Hypothalamus (tissue), 51 donors: ENCODE measurements at regions not wholly inside any gene's neighbourhood (a gene's known extent, or its start where the extent isn't known, plus 50 kb on each side); places are given as distances from the start of the nearest gene placed in this dataset.
"Not testable (repeated sequence)": the region's sequence is repeated elsewhere in the genome, so short reads cannot be mapped to it uniquely, and the experiment has no call there.

Experiments
- DNase-seq, 51 donors: peaks; one replicate each; lab custom pipeline; 2025; lab: John Stamatoyannopoulos, UW

DNA sequence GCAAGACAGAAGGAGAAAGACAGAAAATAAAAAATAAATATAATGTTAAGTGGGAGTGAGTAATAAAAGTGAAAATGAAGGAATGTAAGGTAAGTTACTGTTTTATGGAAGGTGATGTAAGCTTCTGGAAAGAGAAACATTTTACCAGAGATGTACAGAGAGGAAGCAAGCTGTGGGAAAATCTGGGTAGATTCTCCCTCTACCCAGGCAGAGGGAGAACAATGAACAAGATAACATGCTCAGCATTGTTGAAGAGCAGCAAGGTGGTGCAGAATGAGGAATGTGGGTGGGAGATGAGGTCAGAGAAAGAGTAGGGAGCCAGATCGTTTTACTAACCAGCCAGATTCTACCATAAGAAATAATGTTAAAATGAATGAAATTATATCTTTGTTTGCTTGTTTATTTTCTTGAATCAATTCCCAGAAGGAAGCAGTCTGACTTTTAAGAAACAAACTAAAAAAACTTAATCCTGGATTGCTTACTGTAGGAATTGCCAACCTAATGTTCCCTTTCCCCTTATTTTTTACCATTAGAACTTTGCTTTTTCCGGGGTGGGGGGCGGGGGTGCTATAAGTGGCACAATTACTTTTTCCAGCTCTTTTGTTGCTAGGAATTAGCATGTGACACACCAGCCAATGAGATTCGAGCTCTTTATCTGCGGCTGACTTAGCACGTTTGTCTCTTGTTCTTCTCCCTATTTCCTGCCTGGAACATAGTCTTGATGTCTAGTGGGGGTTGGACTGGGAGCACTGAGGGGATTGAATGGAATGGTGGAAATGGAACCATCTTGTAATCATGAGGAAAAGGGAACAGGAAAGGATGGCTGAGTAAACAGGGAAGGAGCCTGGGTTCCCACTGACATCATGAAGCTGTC lies 356.7 kb downstream of the TMEM167A start:
- DNase-seq: no peak

- no peak for DNase-seq
Measured at GRCh38 chr5:82719368-82719767, 357.8 kb downstream of the TMEM167A start.

- DNase-seq: no peak
Measured at GRCh38 chr5:82717738-82718137, 359.5 kb downstream of the TMEM167A start.

GRCh38 chr5:82714732-82715131 lies 362.5 kb downstream of the TMEM167A start:
- DNase-seq: not testable (repeated sequence)

GRCh38 chr5:82713811-82714210 lies 363.4 kb downstream of the TMEM167A start:
- no peak for DNase-seq

DNA sequence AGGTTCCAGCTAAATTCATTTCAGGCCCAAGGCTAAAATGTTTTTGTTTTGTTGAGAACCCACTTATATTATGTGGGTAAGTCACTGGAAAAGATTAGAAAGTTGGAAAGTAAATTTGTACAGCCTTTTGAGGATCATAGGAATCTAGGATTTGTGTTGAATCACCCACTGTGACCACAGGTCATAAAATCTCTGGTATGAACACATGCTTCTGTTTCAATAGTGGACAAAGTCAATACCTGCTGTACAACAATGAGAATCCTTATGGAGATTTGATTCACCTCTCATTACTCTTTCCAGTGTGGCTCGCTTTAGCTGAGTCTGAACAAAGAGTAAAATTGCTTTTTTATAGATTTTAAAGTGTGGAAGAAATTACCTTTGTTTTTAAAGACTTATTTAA lies 369.5 kb downstream of the TMEM167A start:
- no peak for DNase-seq

- DNase-seq: no peak
Measured at GRCh38 chr5:82704381-82704780, 372.8 kb downstream of the TMEM167A start.

- DNase-seq: no peak
Measured at GRCh38 chr5:82702046-82702445, 375.1 kb downstream of the TMEM167A start.

DNA sequence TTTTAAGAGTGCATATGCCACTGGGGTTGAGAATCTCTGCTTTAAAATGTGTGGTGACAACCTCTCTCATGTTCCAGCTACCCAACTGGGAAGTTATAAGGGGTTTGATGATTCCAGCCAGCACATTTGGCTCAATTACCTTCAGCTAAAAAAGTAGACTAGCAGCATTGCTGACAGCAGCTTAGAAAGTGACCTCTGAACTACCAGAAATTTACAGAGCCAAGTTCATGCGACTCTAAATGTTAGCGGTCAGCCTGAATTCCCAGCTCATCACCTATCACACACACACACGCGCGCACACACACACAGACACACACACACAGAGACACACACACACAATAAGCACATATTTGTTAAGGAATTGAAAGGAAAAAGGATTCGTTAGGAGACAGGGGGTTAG lies 377.5 kb downstream of the TMEM167A start:
- DNase-seq: no peak

- no peak for DNase-seq
Measured at GRCh38 chr5:82698026-82698425, 379.2 kb downstream of the TMEM167A start.

DNA sequence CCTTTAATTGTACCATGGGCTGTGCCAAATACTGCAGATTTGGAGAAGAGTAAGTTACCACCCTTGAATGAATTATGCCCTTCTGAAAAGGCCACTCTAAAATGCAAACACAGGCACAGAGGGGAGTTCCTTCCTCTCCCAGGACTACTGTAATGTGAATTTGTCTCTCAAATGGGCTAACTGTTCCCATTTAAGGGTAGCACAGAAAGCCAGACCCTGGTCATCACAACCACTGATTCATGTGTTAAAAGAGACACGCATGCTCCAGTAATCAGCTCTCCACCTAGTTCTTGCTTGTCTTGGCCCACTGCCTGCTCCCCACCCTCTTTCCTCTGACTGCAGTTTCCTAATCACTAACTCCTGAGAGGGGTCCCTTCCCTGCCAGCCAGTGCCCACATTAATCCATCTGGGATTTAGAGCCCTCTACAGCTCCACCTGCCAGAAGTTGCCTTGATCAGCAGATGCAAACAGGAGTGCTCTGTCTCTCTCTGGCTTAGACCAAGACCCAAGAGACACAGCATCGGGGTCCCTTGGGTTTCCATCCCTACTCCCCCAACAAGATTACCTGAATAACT lies 382.4 kb downstream of the TMEM167A start:
- no peak for DNase-seq

DNA sequence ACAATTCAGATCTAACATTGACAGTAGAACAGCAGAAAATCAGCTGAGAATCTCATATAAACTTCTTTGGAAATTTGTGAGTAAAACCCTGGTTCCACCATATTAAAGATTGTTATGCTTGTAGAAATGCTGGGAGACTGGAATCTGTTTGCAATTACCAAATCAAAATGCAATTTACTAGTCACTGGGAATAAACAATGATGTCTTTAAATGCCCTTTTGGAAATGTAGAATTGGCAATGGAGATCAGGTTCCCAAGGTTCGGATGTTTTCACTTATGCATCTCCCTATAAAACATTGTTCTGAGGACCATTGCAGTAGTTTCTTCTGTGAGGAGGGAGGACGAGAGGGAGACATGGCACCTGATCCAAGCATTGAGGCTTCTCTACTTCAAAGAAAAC lies 384.4 kb downstream of the TMEM167A start:
- DNase-seq: no peak

DNA sequence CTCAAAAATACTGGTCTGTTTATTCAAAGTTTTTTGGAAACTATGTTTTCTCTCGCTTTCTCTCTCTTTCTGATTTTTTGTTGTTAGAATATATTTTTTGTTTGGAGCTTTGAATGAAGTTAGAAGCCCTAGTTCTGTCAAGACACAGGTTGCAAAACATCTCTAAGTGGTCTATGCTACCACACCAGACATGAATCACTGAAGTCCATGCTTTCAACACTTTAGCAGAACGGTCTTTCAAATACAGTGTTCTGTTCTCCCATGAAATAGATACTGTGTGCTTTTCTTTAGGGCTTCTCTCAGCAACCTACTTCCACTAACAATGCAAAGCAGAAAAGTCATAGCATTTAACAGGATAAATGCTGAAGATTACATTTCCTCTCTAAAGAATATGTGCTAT lies 392.5 kb downstream of the TMEM167A start:
- DNase-seq: no peak

- DNase-seq: no peak
Measured at GRCh38 chr5:82684165-82684564, 393.0 kb downstream of the TMEM167A start.

DNA sequence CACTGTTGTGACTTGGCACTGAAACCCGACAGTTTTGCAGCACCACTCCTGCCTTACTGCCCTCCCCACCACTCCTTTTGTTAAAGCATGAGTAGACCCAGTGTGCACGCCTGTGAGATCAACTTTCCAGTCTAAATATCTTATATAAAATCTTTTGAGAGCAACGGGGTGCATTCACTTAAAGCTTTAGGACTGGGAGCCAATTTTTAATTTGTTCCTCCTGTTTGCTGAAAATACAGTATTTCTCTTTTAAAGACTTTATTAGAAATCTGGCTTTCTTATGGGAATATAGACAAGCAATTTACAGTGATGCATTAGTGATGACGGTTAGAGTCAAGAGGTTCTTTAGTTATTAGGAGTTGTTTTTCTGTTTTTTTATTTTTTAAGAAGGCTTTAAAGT lies 397.5 kb downstream of the TMEM167A start:
- DNase-seq: no peak

GRCh38 chr5:82676661-82677060 lies 398.5 kb upstream of the RPS23 start:
- DNase-seq: no peak

DNA sequence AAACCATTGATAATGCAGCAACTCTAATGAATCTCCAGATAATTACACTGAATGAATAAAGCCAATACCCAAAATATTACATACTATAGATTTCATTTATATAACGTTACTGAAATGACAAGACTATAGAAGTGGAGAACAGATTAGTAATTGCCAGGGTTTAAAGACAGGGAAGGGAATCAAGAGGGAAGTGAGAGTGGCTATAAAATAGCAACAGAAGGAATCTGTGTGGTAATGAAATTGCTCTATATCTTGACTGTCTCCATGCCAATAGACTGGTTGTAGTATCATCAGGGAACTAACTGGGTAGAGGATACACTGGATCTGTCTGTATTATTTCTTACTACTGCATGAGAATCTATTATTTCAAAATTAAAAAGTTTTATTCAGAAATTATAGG lies 396.5 kb upstream of the RPS23 start:
- no peak for DNase-seq

DNA sequence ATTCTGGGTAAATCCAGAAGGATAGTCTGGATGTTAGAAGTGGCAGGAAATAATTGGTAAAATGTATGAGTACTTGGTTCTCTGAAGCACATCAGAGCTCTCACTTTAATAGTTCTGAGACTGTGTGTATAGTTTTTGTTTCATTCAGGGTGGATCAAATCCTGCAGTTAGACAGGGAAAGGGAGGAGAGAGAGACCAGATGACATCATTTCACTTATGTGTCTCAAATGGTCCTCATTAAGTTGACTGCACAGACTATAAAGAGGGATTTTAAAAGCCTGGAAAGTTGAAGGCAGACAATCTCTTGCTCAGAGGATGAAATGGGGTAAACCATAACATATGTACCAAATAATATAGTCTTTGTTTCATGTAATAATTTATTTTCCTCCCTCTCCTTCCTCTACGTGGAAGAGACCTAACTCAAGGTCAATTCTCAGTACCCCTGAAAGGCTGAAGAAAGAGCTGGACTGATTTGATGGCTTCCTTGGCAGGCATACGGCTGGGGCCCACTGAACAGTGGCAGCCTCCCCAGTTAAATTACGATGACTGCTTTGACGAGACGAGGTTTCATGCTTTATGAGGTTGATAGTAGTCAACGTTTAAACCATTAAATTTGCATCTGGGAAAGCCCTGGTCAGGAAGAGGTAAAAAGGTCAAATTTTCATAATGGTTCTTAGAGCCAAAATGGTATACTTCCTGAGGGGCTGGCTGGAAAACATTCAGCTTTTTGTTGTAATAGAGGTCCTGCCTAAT lies 395.1 kb upstream of the RPS23 start:
- no peak for DNase-seq

- no peak for DNase-seq
Measured at GRCh38 chr5:82670692-82671091, 392.5 kb upstream of the RPS23 start.

GRCh38 chr5:82669720-82670119 lies 391.6 kb upstream of the RPS23 start:
- DNase-seq: no peak

- no peak for DNase-seq
Measured at GRCh38 chr5:82666312-82666711, 388.2 kb upstream of the RPS23 start.

DNA sequence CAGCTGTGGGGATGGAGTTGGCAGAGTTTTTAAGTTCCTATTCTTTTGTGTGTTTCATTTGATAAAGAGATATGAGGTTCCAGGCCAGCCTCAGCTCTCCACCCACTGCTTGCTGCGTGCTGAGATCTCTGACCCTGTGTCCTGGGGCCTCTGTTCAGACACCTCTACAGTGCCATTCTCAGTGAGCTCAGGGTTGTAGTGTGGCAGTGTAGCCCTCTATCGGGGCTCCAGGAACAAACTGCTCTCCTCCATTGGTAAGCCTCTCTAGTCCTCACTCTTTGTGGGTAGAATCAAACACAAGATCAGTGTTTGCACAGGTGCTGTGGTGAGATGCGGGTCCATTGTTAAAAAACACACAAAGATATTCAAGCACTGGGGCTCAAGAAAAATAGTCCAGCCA lies 386.6 kb upstream of the RPS23 start:
- DNase-seq: no peak
